NAMALWA (cell line): ENCODE measurements at regions not wholly inside any gene's neighbourhood (a gene's known extent, or its start where the extent isn't known, plus 50 kb on each side); places are given as distances from the start of the nearest gene placed in this dataset.
"Not testable (repeated sequence)": the region's sequence is repeated elsewhere in the genome, so short reads cannot be mapped to it uniquely, and the experiment has no call there.

Experiments
- DNase-seq: peaks from one replicate; pipeline ENCODE4 v3.0.0-alpha.2; 2015; ENCODE audit warnings: low spot score

DNA sequence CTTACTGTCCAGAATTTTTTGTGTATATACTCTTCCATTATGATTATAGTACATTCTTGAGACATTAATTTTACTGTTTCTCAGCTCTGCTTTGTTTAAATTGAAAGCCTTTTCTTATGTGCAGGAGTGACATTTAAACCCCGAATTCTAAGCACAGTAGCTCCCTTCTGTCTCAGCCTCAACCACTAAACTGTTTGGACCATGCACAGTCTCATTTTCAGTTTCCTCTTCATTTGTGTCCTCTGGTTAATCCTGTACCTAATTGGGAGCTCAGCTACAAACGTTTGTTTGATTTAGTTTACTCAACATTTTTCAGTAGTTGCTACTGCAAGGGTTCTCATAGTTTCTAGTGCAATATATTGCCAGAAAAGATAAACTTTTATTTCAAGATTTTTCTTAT, 206.3 kb downstream of the SLITRK5 start:
- no peak for DNase-seq

DNA sequence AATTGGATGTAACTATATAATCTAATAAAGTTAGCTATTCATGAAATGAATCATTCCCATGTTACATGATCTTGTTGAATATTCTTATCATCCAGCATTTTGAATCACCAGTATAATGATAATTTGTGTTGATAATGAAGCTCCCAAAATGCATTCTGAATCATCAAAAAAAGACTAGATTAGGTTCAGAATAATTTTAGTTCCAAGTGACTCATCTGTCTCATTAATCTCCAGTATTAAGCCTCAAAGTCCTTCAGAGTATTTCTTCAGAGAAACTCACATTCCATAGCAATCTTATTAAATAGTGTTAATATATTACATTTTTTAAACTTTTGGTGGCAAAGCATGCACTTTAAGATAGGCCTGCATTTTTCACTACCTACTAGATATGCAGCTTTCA, 207.5 kb downstream of the SLITRK5 start:
- DNase-seq, result no peak

DNA sequence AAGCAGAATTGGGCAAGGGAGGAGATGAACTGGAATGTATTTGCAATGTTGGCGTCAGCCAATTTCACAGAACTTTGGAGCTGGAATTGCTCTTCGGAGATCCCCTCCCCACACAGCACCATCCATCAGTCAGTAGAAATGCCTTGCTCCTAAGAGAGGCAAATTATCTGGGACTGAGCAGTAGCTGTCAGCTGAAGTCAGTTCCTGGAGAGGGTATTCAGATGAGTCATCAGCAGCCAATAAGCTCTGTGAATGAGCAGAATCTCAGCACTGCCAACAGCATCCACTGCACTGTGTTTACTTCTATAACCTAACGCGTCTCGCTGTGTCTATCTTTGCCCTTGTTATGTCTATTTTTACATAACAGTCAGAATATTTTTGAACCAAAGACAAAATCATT, 213.7 kb downstream of the SLITRK5 start:
- DNase-seq, result no peak

DNA sequence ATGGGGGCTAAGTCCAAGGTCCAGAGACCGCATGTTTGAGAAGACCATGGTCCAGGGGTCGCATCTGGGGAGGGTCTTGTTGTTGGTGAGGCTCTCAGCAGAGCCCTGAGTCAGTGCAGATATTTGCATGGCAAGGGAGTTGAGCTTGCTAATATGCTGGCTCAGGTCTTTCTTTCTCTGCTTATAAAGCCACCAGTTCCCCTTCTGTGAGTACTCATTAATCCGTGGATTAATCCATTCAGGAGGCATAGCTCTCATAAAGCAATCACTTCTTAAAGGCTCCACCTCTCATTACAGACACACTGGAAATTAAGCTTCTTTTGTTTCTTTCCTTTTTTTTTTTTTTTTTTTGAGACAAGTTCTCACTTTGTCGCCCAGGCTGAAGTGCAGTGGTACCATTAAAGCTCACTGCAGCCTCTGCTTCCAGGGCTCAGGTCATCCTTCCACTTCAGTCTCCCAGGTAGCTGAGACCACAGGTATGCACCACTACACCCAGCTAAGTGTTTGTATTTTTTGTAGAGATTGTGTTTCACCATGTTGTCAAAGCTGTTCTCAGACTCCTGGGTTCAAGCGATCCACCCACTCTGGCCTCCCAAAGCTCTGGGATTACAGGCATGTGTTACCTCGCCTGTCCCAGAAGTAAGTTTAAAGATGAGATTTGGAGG, 216.4 kb downstream of the SLITRK5 start:
- no peak for DNase-seq

DNA sequence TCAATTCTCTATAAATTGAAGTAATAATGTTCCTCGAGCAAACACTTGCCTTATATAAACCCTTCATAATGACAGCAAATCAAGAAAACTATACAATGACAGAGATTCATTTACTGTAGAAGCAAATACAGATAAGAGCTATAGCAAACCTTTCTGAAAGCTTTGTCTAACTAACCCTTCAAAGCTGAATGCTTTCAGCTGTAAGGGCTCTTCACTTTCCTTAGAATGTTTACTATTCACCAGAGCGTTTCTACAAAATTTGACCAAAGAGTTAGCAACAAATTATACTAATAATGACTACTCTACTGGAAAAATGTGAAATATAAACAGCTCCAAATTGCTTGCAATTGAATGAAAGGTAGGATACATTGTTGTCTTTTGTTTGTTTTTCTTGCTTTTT, 218.1 kb downstream of the SLITRK5 start:
- no peak for DNase-seq

DNA sequence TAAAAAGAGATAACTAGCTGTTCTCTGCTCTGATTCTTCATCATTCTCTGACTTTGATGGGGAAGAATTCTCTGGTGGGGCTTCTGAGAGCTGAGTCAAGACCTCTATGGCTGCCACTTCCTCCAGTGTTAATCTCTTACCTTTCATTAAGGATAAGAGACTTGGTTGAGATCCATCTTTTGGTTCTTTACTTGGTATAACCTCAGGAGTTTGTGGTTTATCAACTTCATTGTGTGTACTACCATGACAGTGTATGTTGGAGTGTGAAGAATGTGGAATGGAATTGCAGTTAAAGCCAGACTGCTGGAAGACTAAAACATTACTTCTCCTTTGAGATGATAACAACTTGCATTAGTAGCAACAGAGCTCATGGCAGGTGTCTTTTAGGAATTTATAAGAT, 222.0 kb downstream of the SLITRK5 start:
- no peak for DNase-seq

DNA sequence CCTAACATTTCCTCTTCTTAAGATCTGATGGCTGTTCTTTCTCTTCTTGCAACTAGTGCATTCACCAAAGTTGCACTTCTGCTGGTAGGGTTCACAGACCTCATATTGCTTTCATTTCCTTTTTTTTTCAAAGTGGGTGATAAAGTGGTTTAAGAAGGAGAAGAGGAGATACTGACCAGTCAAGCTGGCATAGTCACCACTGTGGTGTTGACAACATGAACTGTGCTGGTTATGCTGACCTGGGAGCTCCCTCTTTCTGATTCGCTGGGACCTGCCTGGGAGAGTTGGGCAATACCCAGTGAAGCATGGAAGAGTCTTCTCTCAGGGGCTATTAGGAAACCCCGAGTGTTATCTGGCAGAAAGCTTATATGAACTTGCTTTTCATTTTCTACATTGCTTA, 222.9 kb downstream of the SLITRK5 start:
- DNase-seq, result peak; percentile 15

DNA sequence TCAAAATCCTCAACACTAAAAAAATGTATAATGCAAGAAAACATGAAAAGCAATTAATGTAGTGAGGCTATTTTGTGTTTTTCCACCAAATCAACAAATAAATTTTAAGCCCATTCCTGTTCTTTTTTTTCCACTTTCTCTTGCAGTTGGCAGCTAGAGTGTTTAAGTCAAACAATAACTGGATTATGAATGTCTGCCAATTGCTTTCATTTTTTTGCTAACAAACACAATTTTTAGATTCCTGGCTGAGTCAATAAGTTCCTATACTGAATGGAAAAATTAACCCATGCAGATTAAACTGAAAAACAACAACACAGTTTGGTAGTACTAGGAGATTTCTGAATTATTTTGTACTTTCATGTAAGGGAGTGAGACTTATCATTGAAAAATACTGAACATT, 232.4 kb downstream of the SLITRK5 start:
- no peak for DNase-seq

DNA sequence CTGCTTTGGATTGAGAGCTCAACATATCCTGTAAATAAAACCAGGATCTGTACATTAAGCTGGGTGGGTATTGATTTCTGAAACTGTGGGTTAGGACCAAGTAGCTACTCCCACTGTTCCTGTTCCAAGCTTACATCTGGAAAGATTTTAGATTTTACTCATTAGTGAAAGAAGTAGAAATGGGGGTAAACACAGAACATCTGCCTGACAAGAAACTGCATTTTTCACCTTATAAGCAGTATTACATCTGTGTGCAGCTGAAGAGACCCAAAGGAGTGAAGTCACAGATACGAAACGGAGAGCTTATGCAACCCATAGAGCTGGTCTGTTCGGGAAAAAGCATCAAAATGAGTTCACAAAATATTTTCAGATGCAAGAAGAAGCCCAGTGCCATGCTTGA, 235.2 kb downstream of the SLITRK5 start:
- DNase-seq, result no peak

DNA sequence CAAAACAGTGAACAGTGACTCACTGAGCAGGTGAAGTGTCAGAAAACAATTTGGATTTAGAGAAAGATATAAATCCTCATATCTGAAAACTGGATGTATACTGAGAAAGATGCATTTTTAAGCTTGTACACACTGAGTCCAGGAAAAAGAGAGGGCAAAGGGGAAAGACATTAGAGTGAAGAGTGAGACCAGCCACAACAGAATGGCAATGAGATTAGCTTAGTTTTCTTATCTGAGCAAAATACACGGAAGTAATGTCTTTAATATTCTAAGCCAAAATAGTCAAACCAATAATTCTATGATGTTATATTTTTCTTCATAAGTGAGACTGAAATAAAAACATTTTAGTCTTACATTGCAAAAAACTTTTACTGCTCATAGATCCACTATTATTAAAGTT, 236.0 kb downstream of the SLITRK5 start:
- no peak for DNase-seq

DNA sequence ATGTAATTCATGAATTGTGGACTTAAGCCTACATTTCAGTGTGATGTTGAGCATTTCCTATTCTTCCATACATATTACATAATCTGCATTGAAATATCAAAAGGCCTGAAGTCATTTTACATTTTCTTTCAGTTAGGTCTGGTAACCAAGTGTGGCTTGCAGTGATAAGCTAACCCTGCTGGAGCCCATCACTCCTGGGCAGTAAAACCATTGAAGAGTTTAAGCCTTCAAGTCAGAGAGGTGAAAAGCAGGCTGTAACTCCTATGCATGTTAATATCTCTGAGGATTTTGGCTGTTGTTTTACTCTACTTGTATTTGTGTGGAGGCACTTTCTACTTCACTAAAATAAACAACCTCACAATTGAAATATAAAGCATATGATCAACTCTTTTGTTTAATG, 248.8 kb downstream of the SLITRK5 start:
- DNase-seq, result no peak

DNA sequence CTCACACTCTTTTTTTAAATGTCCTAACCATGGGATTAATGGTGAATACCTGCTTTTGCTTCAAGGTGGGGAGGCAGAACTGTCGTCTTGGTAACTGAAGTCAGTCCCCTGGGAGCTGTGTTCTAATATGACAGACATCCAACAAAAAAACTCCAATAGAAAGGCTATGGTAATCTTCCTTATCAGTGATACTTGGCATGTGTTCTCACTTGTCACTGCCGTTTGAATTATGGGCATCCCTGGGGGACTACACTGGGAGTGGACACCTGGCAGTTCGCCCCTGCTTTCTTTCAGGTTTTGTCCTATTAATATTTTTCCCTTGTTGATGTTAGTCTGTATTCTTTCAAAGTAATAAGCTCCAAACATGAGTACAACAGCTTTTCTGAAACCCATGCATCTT, 252.6 kb downstream of the SLITRK5 start:
- no peak for DNase-seq

DNA sequence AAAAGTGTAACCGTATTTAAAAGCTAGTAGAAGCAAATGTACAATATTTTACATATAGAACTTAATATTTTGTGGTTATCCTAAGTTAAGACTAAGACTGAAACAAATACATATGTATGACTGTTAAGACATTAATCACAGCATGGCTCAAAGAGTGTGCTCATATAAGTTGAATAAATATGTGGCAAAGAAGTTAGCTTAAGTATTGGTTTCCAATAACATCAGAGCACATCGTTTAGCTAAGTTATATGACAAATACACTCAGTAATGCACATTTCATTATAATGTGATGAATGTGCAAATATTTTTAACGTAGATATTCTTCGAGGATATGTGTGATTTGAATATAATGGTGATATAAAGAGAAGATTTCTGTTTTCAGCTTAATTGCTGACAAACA, 253.8 kb downstream of the SLITRK5 start:
- no peak for DNase-seq

DNA sequence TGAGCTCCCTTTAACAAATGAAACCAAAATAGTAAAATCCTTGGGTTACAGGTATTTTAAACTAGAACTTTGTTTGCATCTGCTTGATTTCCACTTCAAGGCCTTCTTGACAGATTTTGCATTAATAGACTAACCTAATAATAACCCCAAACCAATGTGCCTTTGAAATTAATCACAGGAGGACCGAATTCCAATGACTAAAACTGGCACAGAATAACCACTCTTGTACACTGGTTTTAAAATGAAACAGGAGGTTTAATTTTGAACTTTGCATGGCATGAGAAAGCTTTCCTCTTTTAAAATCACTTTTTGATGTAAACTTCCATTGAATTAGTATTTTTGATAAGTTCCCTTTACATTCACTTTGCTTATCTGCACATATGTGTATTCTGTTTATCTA, 269.6 kb downstream of the SLITRK5 start:
- no peak for DNase-seq

DNA sequence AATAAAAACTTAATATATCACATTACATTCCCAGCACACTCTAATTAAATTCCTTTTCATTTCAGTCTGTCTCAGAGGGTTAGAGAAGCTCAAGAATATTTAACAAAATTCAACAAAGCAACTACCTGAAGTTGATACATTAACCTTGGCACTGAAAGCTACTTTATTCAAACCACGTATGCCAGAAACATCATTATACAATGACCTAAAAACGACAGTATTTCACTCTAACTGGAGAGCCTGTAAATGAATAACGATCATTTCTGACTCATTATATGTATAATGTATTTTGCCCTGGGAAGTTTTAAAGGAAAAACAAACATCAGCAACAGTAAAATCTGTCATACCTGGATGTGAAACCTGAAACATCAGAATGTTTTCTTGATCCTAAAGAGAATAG, 270.1 kb downstream of the SLITRK5 start:
- no peak for DNase-seq

DNA sequence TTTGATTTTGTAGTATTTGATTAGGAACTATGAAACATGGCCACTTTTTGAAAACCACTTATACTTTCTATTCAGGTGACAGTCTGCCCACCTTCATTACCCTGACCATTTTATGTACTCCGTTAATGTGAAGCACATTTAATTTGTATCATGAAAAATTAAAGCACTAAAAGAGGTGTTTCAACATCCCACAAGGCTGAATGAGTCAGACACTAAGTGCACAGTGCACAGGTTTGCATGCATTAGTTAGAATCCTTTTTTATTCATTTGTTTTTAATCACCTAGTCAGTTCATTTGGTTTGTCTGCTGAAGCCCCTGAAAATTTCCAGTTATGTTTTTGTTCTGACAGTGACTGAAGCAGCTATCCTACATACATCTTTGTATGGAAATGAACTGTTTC, 271.0 kb downstream of the SLITRK5 start:
- DNase-seq, result no peak

DNA sequence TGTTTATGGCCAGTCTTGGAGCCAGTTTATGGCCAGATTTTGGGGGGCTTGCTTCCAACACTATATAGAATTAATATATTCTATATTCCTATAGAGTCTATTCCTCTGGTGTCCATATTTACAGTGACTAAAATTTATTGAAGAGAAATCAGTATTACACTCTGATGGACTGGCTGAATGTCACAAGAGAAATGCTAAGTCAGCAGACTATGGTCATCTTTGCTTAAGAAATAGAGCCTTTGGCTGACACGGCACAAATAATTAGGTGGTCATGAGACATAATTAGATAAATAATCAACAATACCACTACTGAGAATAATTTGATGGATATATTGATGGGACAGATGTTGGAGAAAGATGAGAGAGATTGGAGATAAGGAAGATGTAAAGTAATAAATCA, 272.9 kb downstream of the SLITRK5 start:
- DNase-seq, result no peak

DNA sequence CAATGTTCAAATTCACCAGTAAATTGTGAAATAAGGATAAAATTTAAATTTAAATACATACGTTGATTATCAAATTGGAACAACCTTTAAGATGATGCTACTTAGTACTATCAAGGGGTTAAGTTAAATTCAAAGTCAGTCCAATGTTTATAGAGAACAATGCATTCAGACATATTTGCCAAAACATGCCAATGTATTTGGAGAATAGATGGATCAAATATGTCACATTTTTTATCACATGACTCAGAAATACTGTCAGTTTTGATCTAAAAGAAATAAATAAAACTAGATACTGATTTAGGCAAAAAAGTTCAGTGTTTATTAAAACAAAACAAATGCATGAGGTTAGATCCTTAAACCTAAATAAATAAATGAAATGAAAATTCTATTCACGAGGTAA, 281.2 kb downstream of the SLITRK5 start:
- no peak for DNase-seq

DNA sequence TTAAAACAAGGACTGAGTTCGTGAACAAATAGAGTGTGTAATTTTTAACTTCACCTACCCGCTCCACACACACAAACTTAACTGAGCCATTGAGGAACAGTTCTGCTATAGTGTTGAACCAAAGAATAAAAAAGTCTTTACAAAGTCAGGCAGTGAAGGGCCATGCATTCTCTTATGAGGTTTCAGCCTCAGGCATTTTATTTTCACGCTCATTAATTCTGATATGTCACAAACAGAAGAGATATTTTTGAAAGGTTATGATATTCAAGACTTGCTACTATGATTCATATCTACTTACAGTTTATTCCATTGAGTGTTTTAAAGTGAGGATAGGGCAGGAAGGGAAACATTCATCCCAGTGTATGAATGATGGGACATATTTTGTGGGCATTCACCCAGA, 282.2 kb downstream of the SLITRK5 start:
- no peak for DNase-seq

DNA sequence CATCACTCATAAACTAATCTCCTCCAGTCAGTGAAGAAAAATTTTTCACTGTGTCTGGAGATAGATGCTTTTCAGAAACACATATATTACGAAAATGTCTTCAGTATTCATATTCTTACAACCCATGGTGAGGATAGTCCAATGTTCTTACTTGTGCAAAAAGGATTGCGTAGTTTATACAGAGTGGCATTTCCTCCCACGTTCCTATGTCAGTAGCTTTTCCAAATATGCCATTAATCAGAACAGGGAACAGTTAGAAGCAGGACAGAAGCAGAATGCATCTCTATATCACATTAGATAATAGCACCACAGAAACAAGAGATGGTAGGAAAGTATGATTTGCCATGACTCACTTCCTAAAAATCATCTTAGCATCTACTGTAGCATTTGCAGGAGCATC, 282.9 kb downstream of the SLITRK5 start:
- DNase-seq, result no peak

DNA sequence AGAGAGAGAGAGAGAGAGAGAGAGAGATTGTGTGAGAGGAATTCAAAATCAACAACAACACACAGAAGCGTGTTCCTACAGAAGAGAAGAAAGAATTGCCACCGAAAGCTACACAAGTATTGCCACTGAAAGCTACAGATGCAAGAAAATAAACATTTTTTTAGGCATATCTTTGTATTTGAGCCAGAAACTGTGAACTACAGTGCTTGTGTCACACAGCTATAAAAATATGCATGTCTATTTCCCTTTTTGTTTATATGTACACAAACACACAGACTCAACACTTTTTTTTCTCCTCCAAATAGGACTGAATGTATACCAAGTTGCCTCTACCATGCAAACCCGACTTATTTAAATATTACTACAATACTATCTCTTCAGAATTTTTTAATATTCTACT, 290.4 kb downstream of the SLITRK5 start:
- no peak for DNase-seq

DNA sequence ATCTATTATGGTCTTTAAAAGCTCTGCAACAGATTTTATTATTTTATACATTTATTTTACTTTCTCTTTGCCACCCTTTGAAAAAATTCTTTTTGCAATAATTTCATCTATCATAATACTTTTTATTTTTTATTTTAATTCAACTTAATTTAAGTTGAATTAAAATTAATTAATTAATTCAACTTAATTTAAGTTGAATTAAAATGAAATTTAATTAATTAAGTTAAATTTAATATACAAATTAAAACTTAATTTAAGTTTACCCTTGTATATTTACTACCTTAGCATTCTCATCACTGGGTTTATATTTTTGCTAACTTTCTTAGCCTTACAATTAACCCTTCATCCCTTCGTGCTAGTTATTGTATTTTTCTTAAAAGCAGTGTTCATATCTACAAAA, 301.4 kb downstream of the SLITRK5 start:
- DNase-seq, result no peak

DNA sequence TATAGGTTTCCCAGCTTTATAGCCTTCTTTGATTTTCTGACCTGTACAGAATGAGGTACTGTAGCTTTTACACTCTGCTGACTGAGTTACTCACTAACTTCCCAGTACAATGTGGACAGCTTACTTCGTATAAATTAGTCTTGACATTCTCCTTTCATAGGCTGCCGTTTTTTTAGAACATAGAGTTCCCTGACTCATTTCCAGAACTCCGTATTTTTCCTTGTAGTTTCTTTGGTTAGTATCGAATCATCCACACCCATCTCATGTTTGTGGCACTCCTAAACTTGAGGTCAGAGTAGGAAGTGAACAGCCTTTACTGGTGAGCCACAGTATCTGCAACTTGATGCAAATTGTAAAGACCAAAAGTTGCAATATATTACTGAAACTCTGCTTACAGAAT, 303.9 kb downstream of the SLITRK5 start:
- DNase-seq, result no peak

DNA sequence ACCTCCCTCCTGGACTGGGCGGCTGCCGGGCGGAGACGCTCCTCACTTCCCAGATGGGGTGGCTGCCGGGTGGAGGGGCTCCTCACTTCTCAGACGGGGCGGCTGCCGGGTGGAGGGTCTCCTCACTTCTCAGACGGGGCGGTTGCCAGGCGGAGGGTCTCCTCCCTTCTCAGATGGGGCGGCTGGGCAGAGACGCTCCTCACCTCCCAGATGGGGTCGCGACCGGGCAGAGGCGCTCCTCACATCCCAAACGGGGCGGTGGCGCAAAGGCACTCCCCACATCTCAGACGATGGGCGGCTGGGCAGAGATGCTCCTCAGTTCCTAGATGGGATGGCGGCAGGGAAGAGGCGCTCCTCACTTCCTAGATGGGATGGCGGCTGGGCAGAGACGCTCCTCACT, 305.5 kb downstream of the SLITRK5 start:
- not testable (repeated sequence) for DNase-seq

DNA sequence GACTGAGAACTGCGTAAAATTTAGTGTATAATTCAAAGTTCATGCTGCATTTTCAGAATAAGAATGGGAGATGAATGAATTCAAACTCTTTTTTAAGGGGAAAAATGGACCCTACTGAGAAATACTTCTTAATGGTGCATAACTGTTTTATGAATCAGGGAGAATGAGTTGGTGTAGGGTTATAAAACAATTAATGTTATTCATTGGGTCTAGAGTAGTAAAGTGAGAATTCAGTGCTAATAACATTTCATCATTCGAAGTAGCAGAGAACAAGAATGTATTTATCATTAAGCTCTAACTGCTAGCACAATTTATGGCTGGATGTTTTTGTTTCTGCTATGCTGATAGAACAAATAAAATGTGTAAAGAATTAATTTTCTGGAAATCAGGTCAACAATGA, 310.2 kb downstream of the SLITRK5 start:
- no peak for DNase-seq
